ENCODE measurements at regions not wholly inside any gene's neighbourhood (a gene's known extent, or its start where the extent isn't known, plus 50 kb on each side); places are given as distances from the start of the nearest gene placed in this dataset.
"Not testable (repeated sequence)": the region's sequence is repeated elsewhere in the genome, so short reads cannot be mapped to it uniquely, and the experiment has no call there.

DNA sequence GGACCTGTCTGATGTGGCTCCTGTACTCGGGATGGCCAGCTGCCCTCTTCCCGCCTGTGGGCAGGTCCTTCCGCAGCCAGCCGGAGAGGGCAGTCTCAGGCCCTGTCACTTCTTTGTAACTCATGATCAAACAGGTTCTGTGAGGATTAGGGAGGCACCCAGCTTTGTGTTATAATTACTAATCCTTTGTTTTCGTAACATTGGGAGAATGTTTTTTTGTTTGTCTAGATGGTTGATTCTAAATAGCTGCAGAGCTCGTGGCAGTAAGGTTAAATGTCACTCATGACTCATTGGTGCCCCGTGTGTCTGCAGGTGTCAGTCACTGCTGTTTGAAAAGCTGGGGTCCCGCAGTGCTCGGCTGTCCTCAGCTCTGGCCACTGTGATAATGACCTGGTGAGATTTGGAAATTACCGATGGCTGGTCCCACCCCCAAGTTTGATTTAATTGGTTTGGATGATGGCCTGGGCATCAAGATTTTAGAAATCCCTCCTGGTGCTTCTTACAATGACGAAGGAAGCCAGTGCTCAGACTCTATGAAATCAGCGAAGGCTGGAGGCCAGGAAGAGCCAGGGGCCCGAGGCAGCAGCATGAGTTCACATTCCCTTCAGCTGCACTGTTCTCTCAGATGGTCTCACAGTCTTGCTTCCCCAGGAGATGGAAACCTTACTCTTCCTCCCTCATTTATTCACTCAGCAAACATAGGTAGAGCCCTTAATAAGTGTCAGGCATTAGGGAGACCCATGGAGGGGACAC, 172.8 kb downstream of the VAPA start:
- no peak for DNase-seq

DNA sequence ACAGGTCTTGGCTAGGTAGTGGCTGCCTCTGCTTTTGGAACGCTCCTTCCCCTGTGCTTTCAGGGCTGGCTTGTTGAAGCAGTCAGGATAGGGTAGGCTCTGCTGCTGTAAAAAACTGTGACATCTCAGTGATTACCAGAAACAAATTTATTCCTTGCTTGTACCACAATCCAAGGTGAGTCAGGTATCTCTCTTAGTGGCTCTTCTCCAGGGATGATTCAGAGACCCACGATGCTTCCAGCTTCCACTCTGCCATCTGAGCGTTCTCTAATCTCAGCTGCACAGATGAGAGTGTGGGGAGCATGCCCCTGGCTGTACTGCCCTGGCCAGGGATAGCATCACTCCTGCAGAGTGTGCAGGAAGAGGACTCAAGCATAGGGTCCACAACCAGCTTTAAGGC, 174.9 kb downstream of the VAPA start:
- DNase-seq: no peak

DNA sequence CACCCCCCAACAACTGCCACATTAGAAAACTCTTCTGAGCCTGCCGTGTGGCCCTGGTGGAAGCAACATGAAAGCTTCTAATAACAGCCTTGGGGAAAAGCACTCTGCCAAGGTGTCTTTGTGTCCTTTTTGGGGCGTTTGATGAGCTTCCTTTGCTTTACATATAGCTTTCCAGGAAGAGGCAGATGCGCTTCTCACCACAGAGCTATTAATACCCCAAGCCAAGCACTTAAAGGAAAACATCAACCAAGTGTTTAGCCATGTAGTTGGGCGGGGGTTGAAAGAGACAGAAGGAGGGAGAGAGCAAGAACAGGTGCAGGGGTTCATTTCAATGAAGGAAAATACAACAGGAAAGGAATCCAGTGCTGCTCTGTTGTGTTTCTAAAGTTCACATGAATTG, 176.1 kb downstream of the VAPA start:
- no peak for DNase-seq

DNA sequence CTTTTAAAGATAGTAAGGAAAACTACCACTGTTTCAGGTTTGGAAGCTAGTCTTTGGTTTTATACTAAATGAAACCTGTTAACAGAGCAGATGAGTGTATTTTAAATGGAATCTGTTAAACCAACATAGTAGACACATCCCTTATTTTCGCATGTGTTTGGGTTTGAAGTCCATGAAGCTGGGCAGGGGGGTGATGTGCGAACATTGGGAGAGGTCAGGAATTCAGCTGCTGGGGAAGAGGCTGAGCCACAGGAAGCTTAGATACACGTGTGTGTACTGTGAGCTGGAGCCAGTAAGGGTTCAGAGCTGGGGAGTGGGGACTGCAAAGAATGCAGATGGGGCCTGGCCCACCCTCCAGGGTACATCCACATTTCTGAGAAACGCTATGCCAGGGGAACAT, 176.9 kb downstream of the VAPA start:
- DNase-seq: no peak

DNA sequence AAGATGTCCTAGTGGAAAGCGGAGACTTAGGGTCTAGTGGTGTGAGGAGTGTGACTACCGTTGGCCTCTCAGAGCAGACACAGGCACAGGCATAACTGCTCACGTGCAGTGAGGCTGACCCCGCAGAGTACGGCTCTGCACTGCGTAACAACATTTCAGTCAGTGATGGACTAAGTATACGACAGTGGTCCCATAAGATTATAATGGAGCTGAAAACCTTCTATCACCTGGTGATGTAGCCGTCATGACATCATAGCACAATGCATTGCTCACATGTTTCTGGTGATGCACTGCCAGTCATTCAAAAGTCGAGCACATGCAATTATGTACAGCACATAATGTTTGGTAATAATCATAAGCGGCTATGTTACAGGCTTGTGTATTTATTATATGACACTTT, 179.6 kb downstream of the VAPA start:
- no peak for DNase-seq

DNA sequence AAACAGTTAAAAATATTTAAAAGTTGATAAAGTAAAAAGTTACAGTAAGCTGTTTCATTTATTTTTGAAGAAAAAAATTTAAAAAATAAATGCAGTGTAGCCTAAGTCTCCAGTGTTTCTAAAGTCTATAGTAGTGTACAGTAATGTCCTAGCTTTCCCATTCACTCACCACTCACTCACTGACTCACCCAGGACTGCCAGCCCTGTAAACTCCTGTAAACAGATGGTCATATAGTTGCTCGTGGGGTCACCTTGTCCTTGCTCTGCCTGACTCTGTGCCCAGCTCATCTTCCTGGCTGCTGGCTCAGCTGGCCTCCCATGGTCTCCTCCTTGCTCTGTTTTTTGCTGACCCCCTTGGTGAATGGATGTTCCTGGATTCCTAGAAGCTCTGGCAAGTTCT, 180.3 kb downstream of the VAPA start:
- no peak for DNase-seq

DNA sequence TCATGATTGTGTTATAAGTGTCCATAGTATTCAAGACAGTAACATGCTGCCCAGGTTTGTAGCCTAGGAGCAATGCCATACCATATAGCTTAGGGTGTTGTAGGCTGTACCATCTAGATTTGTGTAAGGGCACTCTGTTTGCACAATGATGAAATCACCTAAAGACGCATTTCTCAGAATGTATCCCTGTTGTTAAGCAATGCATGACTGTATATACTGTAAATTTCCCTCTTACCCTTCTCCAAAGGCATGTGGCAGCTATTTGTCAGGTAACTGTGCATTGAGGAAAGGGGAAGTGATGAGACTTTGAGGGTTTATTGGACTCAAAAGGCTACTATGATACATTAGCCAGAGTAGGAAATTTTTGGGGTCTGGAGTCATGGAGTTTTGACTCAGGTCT, 180.8 kb downstream of the VAPA start:
- DNase-seq: no peak

DNA sequence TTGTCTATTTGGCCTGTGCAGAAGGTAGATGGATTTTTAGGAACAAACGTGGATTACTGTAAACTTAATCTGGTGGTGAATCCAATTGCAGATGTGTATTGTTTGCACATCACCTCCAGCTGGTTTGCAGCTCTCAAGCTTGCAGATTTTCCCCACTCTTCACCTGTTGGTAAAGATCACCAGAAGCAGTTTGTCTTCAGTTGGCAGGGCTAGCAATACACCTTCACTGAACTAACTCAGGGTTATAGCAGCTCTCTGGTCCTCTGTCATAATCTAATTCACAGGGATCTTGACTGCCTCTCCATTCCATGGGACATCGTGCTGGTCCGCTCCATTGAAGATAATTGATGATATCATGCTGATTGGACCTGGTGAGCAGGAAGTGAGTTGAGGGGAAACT, 181.5 kb downstream of the VAPA start:
- no peak for DNase-seq

DNA sequence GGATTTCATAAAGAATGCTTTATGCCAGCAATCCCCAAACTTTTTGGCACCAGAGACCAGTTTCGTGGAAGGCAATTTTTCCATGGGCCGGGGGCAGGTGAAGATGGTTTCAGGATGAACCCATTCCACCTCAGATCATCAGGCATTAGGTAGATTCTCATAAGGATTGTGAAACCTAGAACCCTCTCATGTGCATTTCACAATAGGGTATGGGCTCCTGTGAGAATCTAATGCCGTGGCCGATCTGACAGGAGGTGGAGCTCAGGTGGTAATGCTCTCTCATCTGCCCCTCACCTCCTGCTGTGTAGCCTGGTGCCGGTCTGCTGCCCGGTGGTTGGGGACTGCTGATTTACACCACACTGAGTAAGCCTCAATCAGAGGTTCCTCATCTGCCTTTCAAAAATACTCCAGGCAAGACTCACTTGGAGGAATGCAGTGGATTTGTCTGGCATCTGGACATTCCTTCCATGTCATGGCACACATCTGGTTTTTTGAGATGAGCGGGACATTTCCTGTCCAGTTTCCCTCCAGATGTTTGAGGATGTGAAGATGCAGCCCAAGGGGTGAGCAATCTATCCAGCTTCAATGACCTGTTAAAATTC, 185.8 kb downstream of the VAPA start:
- no peak for DNase-seq

DNA sequence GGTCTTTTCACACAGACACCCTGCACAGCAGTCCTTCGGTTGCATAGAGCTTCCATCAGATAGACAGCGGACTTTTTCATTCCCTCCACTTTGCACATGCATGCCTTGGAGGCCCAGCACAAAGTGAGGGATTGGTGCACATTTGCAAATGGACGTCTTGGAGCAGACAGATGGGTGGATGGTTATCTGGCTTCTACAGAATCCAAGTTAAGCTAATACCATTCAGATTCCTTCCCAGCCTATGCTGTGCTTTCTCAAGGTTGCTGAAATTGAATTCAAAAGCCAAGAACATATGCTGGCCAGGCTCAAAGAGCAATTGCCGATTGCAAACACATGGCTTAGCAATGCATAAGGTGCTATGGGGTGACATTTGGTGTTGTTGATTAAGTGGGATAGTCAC, 186.4 kb downstream of the VAPA start:
- DNase-seq: no peak

DNA sequence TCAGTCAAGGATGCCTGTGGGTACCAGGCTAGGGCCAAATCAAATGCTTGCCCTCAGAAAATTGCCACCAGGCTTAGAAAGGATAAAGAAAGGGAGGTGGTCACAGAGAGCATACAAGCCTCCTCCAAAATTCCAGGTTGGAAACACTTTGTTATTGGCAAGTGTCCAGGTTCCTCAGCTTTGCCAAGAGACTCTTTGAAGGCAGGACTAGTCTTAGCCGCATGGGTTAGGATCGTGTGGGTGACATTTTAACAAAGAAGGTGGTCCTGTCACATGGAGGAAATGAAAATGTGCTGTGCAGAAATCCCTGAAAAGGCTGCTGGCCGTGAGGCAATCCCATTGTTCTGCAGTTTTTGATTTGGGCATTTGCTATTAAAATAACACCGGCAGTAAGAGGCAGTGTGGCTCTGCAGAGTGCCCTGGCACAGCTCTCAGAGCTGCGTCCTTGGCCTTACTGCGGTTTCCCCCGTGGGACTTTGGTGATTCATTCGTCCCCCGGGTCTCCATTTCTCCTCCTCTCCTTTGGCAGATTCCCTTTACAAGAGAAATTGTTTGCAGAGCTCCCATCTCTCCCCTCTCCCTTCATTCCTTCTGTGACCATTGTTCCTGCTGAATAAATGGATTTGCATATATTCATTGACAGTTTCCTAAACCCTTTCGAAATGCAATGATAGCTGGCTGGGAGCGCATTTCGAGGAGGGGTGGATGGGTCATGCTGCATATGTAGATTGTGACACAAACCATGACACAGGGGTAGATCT, 187.3 kb downstream of the VAPA start:
- DNase-seq: no peak

DNA sequence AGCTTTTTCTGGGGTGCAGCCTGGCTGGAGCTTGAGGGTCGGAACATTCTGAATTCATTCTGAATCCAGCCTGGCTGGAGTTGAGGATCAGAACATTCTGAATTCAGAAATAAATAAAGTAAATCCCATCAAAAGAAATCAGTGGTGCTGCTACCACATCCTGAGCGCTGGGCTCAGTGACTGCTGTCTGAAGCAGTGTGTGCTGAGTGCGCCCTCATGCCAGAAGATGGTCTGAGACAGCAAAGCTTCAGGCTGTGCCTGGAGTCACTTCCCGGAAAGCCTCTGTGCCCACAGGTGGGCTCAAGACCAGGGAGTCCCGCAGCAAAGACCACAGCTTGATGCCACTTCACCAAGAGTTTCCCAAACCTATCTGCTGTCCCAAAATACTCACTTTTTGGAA, 187.9 kb downstream of the VAPA start:
- no peak for DNase-seq

DNA sequence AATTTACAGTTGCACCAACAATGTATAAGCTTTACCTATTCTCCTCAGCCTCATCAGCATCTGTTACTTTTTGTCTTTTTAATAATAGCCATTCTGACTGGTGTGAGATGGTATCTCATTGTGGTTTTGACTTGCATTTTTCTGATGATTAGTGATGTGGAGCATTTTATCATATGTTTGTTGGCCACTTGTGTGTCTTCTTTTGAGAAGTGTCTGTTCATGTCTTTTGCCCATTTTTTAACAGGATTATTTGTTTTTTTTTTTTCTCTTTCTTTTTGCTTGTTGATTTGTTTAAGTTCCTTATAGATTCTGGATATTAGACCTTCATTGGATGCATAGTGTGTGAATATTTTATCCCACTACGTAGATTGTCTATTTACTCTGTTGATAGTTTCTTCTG, 191.3 kb downstream of the VAPA start:
- not testable (repeated sequence) for DNase-seq

DNA sequence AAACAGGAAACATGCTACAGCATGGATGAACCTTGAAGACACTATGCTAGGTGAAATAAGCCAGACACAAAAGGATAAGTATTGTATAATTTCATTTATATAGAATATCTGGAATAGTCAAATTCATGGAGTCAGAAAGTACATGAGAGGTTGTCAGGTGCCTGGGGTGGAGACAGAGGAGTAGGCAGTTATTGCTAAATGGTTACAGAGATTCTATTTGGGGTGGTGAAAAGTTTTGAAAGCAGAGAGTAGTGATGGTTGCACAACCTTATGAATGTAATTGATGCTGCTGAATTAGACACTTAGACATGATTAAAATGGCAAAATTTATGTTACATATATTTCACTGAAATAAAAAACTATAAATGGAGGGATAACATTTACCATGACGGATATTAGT, 197.4 kb downstream of the VAPA start:
- DNase-seq: no peak

DNA sequence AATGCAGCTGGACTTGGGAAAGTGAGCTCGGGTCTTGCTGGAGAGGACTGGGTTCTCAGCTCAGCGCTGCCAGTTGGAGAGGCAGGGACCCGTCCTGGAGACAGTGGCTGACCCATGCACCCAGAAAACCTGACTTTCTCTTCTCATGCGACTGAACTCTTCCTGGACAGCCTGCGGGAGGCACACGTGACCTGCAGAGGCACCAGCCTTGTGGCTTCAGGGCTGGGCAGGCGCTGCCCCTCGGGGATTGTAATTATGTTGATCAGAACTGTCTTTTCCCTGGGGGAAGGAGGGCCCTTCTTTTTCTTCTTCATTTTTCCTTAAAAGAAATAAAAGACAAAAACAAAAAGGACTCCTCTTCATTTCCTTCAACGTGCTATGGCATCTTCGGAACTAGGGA, 198.1 kb downstream of the VAPA start:
- no peak for DNase-seq

DNA sequence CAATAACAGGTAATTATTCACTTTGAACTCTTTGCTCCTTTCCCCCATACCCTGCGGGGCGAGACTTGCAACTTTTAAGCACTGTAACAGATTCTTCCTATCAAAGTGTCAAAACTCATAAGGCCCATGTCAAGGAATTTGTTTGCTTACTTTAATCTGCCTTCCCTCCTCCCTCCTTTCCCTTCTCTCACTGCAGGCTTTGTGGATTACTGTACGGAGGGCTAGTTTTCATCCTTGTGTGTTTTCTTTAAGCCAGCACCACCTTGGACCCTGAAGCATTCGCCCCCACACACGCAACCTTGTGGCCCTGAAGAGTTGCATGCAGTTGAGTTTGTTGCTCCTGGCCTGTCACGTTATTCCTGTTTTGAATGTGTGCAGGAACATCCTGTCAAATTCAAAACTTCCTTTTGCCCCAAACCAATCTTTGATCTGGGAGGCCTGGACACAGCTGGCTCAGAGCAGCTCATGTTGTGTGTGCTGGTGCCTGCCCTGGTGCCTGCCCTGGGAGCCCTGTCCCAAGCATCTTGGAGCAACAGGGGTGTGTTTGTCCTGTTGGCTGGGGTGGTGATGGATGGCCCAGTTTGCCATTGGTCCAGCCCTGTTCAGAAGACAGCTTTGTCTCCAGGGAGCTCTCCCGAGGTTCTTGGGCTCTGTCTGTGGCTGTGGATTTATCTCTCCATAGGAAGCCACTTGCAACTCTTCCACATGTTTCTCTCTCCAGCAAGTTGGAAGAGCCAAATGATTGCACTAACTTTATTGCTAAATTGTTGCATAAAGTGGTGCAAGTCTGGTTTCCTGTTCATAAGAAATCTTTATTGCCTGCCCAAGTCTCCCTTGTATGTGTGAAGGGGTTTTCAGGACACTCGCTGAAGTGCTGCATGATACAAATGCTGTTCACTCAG, 199.6 kb downstream of the VAPA start:
- no peak for DNase-seq

DNA sequence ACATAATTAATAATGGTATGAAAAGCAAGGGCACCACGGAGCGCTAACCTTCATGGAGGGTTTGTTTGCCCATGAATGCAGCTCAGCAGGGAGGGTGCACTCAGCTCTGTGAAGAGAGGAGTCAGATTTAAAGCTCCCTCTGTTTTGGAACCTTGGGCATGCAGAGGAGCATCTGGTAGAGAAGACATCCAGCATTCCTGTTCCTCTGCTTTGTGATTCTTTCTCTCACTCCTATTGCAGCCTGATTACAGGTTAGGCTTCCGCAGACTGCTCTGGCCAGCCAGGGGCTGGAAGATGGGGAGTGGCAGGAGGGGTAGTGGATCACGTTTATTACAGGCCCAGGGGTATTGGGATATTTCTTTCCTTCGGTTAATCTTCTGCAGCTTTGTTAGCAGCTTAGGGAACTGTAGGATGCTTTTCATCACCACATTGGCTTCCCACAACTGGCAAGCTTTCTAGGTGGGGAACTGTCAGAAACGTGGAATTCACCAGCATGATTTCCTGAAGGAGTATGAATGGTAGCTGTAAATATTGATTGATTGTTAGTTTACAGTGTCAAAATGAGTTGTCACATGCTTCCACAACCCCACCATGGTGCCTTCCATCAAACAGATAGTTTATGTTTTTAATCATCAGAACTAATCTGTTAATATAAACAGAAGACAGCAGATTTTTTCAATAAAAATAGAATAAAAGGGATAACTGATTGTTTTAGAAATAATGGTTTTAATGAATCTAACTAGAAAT, 201.1 kb downstream of the VAPA start:
- no peak for DNase-seq

DNA sequence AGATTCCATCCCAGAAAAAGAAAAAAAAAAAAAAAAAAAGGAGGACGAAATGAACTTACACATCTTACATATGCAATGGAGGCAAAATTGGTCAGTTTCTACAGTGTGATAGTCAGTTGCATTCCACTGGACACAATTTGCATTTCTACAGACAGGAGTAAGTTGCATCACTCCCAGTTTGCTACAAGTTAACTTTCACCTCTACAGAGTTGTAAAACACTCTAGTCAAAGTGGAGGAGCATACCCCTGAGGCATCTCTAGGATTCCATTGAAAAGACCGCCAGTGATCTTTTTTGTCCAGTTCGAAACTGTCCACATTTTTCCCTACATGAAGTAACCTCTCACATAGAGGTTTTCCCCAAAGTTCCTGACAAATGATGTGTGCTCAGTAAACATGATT, 202.8 kb downstream of the VAPA start:
- no peak for DNase-seq

DNA sequence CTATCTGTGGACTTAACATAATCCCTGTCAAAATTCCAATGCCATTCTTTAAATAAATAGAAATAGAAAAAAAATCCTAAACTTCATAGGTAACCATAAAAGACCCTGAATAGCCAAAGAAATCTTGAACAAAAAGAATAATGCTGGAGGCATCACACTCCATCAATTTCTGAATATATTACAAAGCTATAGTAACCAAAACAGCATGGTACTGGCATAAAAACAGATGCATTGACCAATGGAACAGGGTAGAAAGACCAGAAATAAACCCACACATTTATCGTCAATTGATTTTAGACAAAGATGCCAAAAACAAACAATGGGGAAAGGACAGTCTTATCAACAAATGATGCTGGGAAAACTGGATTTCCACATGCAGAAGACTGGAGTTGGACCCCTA, 205.7 kb downstream of the VAPA start:
- no peak for DNase-seq

DNA sequence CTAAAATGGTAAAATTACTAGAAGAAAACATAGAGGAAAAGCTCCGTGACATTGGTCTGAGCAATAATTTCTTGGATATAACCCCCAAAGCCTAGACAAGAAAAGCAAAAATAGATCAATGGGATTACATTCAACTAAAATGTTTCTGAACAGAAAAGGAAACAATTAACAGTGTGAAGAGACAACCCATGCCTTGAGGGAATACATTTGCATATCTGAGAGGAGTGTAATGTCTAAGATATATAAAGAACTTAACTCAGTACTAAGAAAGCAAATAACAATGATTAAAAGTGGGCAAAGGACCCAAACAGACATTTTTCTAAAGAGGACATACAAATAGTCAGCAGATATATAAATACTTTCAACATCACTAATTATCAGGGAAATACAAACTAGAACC, 206.2 kb downstream of the VAPA start:
- no peak for DNase-seq

DNA sequence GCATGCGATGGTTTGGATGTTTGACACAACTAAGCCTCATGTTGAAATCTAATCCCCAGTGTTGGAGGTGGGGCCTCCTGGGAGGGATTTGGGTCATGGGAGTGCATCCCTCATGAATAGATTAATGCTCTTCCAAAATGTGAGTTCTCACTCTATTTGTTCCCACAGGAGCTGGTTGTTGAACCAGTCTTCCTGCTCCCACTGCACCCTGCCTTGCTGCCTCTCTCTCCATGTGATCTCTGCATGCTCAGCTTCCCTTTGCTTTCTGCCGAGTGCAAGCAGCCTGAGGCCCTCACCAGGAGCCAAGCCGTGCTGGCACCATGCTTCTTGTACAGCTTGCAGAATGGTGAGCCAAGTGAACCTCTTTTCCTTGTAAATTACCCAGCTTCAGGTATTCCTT, 206.8 kb downstream of the VAPA start:
- no peak for DNase-seq

DNA sequence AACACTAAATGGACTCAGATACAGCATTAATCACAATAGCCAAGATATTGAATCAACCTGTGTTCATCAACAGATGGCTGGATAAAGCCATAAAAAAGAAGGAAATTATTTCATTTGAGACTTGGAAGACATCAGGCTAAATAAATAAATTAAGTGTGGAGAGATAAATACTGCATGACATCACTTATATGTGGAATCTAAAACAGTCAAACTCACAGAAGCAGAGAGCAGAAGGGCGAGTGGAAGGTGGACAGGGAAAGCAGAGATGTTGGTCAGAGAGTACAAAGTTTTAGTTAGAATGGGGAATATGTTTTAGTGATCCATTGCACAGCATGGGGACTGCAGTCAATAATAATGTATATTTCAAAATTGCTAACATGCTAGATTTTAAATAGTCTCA, 207.2 kb downstream of the VAPA start:
- DNase-seq: no peak

Data from SW 1271 (cell line).